ENCODE measurements at regions not wholly inside any gene's neighbourhood (a gene's known extent, or its start where the extent isn't known, plus 50 kb on each side); places are given as distances from the start of the nearest gene placed in this dataset.

DNA sequence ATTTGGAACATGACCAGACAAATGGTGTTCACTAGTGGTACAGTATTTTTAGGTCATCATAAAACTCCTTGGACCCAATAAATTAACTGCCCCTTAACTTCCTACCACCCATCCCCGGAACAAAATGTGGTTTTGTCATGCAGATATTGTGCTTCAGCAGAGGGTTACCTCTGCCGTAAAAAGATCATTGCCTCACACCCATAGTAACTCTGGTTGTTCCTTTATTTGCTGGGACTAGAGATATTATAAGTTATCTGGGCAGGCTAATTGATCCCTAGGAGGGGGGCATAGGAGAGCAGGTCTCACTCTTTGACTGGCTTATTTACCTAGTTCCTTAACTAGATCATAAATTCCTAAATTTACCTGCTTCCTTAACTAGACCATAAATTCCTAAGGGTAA is 1343.9 kb upstream of the CHAC2 start:
- no peak overlapping the region for H3K9ac ChIP-seq (ENCODE audit: low read length)
- no peak overlapping the region for H3K27ac ChIP-seq (ENCODE audit: low read length)
- no peaks in the 10 kb centered on the region for H3K9me3 ChIP-seq (replicated peaks; ENCODE audit: insufficient read depth, low read length)
- no peak overlapping the region for H3K4me3 ChIP-seq (ENCODE audit: low read length)
- no peak for DNase-seq
- H4K20me1 ChIP-seq (ENCODE audit: insufficient read depth, low read length): no peaks in the 10 kb centered on the region
- H2AFZ ChIP-seq (ENCODE audit: low read length): no peak overlapping the region
- no peaks in the 10 kb centered on the region for H3K36me3 ChIP-seq (replicated peaks; ENCODE audit: insufficient read depth, low read length)
- H3F3A ChIP-seq (ENCODE audit: insufficient read depth, low read length): no peaks in the 10 kb centered on the region
- H3K79me2 ChIP-seq (ENCODE audit: low read length): no peaks in the 10 kb centered on the region
- H3K27me3 ChIP-seq (replicated peaks; ENCODE audit: insufficient read depth, low read length): no peaks in the 10 kb centered on the region
- H3K4me1 ChIP-seq (ENCODE audit: low read length): no peaks in the 10 kb centered on the region
- no peak for TF ChIP-seq EZH2 (optimal IDR thresholded peaks at IDR 0.05; ENCODE audit: low read depth, low read length)
- TF ChIP-seq EZH2phosphoT487 (IDR thresholded peaks at IDR 0.05; ENCODE audit: low read length): no peak
- TF ChIP-seq, protein P1, sequence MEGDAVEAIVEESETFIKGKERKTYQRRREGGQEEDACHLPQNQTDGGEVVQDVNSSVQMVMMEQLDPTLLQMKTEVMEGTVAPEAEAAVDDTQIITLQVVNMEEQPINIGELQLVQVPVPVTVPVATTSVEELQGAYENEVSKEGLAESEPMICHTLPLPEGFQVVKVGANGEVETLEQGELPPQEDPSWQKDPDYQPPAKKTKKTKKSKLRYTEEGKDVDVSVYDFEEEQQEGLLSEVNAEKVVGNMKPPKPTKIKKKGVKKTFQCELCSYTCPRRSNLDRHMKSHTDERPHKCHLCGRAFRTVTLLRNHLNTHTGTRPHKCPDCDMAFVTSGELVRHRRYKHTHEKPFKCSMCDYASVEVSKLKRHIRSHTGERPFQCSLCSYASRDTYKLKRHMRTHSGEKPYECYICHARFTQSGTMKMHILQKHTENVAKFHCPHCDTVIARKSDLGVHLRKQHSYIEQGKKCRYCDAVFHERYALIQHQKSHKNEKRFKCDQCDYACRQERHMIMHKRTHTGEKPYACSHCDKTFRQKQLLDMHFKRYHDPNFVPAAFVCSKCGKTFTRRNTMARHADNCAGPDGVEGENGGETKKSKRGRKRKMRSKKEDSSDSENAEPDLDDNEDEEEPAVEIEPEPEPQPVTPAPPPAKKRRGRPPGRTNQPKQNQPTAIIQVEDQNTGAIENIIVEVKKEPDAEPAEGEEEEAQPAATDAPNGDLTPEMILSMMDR (IDR thresholded peaks at IDR 0.05; ENCODE audit: low read length): no peak
- no peak overlapping the region for H3K4me2 ChIP-seq (ENCODE audit: low read depth, low read length)
- no peaks in the 10 kb centered on the region for H3K9me2 ChIP-seq (replicated peaks; ENCODE audit: insufficient read depth, low read length)

DNA sequence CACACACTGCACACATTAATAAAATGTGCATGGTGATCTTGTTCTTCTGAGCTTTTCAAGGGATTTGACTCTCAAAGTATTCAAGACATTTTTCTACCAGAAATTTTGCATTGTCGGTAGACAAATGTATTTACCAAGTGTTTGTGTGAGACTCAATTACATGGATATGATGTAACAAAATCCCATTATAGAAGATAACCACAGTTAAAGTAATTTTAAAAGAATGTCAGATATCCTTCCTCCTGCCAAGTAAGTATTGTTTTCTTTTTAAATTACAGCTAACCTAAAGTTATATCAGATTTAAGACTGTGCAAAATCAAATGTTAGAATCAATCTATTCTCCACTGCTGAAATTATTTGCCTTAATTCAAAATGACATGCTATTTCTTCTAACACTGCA is 1344.5 kb upstream of the CHAC2 start:
- no peak for DNase-seq
- TF ChIP-seq, protein P1 (IDR thresholded peaks at IDR 0.05; ENCODE audit: low read length): no peak
- TF ChIP-seq EZH2phosphoT487 (IDR thresholded peaks at IDR 0.05; ENCODE audit: low read length): no peak
- no peak for TF ChIP-seq EZH2 (optimal IDR thresholded peaks at IDR 0.05; ENCODE audit: low read depth, low read length)
- Histone ChIP-seq H3K9me2 (replicated peaks; ENCODE audit: insufficient read depth, low read length) (no peaks in the 10 kb centered on the region), H3K27ac (ENCODE audit: low read length) (no peak overlapping the region), H3K4me2 (ENCODE audit: low read depth, low read length) (no peak overlapping the region), H3K9me3 (replicated peaks; ENCODE audit: insufficient read depth, low read length) (no peaks in the 10 kb centered on the region), H4K20me1 (ENCODE audit: insufficient read depth, low read length) (no peaks in the 10 kb centered on the region), H3K27me3 (replicated peaks; ENCODE audit: insufficient read depth, low read length) (no peaks in the 10 kb centered on the region), H3K4me1 (ENCODE audit: low read length) (no peaks in the 10 kb centered on the region), H3K79me2 (ENCODE audit: low read length) (no peaks in the 10 kb centered on the region), H2AFZ (ENCODE audit: low read length) (no peak overlapping the region), H3F3A (ENCODE audit: insufficient read depth, low read length) (no peaks in the 10 kb centered on the region), H3K36me3 (replicated peaks; ENCODE audit: insufficient read depth, low read length) (no peaks in the 10 kb centered on the region), H3K9ac (ENCODE audit: low read length) (no peak overlapping the region), H3K4me3 (ENCODE audit: low read length) (no peak overlapping the region)

DNA sequence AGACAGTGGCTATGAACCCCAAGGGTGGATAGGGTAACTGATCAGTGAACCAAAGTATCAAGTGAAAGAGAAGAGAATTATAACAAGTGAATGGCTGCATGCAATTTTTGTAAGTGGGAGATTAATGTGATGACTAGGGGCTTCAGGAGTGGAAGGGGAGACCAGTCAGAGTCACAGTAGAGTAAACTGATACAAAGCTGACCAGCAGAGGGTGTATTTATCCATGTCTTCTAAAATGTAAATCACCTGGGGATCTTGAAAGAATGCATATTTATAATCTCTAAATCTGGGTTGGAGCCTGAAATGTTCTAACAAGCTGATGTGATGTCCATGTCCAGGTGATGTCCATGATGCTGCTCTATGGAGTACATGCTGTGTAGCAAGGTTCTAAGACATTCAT is 1351.3 kb upstream of the CHAC2 start:
- H3K27ac ChIP-seq (ENCODE audit: low read length): no peak overlapping the region
- H3K36me3 ChIP-seq (replicated peaks; ENCODE audit: insufficient read depth, low read length): no peaks in the 10 kb centered on the region
- H4K20me1 ChIP-seq (ENCODE audit: insufficient read depth, low read length): no peaks in the 10 kb centered on the region
- H3K9ac ChIP-seq (ENCODE audit: low read length): no peak overlapping the region
- no peaks in the 10 kb centered on the region for H3F3A ChIP-seq (ENCODE audit: insufficient read depth, low read length)
- no peaks in the 10 kb centered on the region for H3K9me3 ChIP-seq (replicated peaks; ENCODE audit: insufficient read depth, low read length)
- no peak for DNase-seq
- no peak overlapping the region for H2AFZ ChIP-seq (ENCODE audit: low read length)
- no peak overlapping the region for H3K4me3 ChIP-seq (ENCODE audit: low read length)
- TF ChIP-seq EZH2 (optimal IDR thresholded peaks at IDR 0.05; ENCODE audit: low read depth, low read length): no peak
- TF ChIP-seq EZH2phosphoT487 (IDR thresholded peaks at IDR 0.05; ENCODE audit: low read length): no peak
- TF ChIP-seq, protein P1 (IDR thresholded peaks at IDR 0.05; ENCODE audit: low read length): no peak
- no peaks in the 10 kb centered on the region for H3K79me2 ChIP-seq (ENCODE audit: low read length)
- no peaks in the 10 kb centered on the region for H3K9me2 ChIP-seq (replicated peaks; ENCODE audit: insufficient read depth, low read length)
- no peaks in the 10 kb centered on the region for H3K4me1 ChIP-seq (ENCODE audit: low read length)
- no peak overlapping the region for H3K4me2 ChIP-seq (ENCODE audit: low read depth, low read length)
- no peaks in the 10 kb centered on the region for H3K27me3 ChIP-seq (replicated peaks; ENCODE audit: insufficient read depth, low read length)
